Kidney tubule cell (primary cell): ENCODE measurements at regions not wholly inside any gene's neighbourhood (a gene's known extent, or its start where the extent isn't known, plus 50 kb on each side); places are given as distances from the start of the nearest gene placed in this dataset.
A peak's percentile ranks its signal among the peaks of the same experiment; 100 is the strongest.

Source experiments
- DNase-seq: peaks from one replicate; pipeline ENCODE4 v3.0.0-alpha.2; 2018; ENCODE audit warnings: low spot score

DNA sequence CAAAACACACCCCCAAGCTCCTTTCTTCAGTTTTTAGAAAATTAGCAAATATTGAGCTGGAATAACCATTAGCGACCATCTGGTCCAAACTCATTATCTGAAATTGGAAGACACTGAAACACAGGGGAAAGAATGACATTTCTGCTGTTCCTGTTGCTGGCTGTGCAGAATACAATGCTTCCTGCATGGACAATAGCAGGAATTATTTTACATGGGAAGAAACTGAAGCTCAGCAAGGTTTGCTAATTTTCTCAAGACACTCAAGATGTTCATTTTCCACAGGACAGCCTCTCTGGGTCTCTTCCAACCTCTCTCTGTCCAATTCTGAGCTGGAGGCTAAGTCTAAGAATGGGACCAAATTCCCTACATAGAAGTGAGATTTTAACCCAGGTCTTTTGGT is 81.9 kb upstream of the TNS3 start:
- DNase-seq: no peak

DNA sequence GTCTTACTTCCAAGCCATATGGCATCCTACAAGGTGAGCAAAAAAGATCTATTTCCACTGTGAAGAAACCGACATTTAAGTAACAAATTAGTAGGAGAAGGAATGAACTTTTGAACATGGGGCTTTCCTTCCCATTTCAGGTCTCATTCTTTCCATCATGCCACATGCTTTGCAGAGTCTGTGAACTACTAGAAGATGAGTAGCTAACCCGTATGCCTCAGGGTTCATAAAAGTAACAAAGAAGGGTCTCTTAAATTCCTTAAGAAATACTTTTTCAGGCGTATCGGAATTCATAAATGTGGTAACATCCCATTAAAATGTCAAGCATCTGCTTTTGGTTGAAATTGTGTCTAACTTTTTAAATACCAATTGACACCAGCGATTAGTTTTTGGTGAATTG is 81.3 kb upstream of the TNS3 start:
- DNase-seq: no peak

DNA sequence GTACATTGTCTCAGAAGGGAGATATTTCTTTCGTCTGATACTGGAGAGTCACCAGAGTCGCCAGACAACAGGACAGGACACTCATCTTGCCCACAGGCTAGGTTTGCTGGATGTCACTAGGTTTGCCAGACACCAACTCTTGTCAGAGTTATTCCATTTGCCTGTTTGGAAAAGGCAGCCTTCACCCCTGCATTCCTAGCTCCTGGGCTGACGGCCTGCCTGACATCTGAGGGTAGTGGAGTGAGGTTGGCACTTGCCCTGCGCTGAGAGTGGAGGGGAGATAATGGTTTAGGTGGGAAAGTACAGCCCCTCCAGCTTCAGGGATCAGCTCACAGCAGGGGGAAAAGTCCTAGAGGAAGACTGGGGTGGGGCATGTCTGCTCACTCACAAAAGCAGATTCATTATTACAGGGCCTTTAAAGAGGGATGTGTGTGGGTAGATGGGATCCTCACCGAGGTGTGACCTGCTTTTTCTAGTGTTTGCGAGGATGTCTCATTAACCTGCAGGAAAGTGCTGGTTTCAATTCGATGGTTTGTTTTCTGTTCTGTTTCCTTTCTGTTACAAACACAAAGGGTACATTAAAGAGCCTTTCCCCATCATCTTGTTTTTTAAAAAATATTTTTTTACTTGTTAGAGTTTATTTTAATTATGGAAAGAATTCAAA is 79.3 kb upstream of the TNS3 start:
- no peak for DNase-seq

DNA sequence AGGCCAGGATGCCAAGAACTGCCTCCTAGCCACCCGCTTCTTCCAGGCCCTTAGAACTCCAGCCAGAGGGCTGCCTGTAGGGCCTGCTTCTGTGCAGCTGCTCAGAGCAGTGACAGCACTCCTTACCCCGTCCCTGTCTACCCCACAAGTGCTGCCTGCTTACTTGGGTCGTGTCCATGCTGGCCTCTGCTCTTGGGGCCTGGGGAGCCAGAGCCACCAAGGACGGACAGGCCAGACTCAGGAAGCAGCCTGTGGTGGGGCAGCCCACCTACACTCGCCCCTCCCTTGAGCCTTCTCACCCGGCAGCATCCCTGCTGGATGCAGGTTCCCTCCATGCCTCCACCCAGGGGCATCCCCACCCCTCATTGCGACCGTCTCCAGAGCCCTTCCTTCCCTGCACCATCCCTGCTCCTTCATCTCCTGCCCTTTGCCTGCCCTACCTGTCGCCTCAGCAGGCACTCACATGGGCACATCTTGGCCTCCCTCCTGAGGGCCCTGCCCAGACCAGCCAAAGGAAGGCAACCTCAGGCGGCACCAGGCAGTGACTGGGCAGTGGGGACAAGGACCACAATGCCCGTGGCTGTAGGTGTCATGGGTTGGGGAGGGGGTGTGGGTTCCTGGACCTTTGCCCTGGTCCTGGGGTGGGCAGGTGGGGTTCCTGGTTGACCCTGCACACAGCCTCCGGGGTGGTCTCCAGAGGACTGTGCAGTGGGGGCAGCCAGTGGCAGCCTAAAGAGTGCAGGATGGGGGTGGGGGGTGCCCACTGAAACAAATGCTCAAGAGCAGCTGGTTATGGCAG is 78.0 kb upstream of the TNS3 start:
- no peak for DNase-seq

- DNase-seq: no peak
Observed at GRCh38 chr7:47658886-47659635, 77.2 kb upstream of the TNS3 start.

GRCh38 chr7:47657126-47657525 is 75.2 kb upstream of the TNS3 start:
- DNase-seq: no peak

DNA sequence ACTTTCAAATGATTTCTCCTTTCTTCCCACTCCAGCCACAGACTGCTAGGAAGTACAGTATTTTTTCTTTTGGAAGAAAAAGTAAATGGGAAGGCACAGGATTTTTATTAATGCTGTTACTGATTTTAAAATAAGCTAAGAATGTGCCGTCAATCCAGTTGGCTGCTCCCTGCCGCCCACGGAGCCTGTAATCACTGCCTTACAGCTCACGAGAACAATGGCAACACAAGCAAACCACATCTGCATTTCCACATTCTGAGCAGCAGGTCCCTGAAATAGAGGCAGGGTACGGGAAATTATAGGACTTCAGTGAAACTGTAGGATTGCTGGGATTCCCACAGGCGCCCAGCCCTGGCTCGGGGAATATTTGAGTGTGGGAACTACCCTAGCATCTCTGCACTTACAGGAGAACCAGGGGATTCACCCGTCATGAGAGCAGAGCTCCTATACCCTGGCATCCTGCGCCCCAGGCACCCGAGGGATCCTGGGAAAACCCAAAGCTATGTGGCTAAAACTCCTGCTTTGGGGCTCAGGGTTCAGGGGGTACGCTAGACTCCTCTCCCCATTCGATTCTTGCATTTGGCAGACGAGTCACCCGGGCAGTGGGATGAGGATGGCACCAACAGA is 72.9 kb upstream of the TNS3 start:
- DNase-seq: no peak

DNA sequence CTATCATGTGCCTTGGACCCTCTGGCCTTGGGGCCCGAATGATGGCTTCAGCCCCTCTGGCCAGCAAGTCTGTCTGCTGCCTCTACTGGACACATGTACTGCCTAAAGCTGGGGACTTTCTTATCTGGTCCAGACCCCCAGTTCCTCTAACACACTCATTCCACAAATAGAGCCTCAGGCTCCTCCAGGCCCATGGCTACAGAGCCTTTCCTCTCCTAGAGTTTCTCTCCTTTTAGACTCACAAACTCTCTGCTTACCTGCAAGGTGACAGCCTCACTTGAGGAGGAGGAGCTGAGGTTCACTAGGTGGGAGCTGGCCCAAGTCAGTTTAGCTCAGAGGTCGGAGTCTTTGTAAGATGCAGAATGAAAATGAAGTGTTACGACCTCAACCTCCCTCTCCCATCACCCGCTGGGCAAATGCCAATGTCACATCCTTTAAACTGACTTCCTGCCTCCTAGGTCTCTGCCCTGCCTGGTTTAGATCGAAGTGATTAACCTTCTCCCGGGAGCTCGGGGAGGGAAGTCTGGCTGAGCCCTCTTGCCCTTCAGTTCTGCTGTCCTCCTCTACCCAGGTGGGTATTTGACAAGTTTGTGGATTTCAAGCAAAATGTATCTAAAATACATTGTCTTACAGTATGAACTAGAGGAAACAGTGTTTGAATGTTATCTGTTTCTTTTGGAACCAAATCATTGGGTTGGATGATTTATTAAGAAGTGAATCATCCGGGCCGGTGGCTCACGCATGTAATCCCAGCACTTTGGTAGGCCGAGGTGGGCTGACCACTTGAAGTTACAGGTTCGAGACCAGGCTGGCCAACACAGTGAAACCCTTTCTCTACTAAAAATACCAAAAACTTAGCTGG is 71.9 kb upstream of the TNS3 start:
- peak; percentile 78 for DNase-seq

- DNase-seq: no peak
Observed at GRCh38 chr7:47652591-47652990, 70.7 kb upstream of the TNS3 start.

DNA sequence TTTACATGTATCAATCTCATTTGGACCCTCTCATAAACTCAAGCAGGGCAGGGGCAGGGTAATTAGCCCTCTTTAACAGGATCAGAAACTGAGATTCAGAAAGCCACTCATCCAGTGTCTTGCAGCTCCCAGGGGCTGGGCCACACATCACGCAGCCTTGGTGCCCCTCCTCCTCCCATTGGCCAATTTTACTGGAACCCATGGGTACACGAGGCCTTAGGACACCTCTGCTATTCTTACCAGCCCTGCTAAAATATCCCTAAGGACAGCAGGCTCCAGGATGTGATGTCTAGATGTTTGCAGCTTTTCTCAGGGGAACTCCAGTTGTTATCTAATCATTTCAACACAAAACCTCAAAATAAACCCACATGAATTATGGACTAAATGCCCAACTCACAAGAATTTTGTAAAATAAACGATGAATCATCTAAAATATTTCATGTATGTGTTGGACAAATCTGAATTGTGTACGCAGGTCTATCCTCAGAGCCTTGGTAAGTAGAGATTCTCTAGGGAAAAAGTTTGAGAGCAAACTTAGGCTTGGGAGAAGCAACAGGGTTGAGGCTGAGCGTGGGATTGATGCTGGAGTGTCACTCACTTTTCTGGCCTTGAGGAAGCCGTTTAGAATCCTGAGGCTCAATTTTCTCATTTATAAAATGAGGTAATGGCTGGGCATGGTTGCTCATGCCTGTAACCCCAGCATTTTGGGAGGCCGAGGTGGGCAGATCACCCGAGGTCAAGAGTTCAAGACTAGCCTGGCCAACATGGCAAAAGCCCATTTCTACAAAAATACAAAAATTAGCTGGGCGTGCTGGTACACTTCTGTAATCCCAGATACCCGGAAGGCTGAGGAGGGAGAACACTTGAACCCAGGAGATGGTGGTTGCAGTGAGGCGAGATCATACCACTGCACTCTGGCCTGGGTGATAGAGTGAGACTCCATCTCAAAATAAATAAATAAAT is 69.7 kb upstream of the TNS3 start:
- DNase-seq: peak; percentile 83

GRCh38 chr7:47649919-47650318 is 68.0 kb upstream of the TNS3 start:
- DNase-seq: no peak

DNA sequence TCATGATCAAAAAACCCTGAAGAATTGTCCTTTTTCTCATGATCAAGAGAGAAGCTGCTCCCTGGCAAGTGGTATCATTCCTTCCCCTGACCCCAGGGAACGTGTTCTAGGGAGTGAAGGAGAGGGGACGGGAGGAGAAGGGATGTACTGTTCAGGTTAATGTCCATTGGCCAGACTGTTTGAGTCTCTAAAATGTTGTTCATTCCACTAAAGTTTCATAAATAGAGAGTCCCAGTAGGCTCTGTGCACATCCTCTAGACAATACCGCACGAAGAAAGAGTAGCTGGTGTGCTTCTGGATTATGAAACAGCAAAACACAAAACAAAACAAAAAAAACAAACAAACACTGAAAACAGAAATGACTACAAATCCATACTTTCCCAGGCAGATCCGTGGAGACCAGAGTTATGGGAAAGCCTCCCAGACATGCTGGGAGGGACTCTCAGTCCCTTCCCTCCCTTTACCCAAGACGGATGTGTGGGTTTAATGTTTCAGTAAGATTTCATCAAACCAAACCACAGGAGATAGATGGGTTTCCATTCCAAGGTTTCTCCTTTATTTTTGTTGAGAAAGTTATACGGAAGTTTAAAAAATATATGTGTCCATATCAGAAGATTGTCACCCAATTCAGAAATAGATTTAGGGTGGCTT is 66.5 kb upstream of the TNS3 start:
- no peak for DNase-seq

DNA sequence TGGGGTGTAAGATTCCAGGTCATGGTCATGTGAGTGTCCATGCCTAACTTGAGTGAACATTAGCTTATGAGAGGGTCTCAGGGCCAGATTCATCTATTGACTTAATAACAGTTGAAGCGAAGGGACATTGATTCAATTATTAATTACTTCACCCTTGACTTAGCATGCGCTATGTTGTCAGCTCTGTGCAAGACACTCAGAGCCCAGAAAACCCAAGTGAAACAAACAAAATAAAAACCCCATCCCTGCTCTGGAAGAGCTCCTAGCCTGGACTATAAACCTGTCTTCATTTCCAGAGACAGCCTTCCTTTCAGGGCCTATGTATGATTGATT is 66.0 kb upstream of the TNS3 start:
- DNase-seq: no peak

DNA sequence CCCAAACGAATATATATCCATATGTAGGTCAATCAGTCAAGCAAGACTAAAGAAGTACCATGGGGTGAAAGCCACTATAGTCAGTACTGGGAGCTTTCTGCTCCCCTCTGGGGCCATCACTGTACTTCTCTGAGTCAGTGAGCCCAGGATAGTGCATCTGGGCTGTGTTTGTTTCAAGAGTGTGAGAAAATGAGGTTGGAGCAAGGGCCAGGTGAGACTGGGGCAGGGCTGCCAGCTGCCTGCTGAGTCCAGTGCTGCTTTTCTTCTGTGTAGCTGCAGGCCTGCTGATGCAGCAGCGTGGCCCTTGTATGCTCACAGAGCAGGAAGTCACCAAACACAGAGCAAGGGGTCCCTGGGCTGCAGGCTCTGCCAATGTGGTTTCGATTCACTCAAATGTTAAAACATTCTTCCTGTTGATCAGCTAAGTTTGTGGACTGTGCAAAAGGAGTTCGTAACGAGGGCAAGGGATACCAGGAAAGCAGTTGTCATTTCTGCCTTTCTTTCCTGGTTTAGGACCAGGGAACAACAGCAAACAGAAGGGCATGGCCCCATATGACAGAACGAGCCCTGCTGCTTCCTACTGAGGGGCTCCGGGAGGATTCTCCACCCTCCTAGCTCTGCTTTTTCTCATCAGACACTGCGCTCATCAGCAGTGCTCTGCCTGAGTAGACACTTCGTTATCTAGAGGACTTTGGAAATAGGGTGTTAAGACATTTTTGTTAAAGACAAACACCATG is 65.4 kb upstream of the TNS3 start:
- no peak for DNase-seq

DNA sequence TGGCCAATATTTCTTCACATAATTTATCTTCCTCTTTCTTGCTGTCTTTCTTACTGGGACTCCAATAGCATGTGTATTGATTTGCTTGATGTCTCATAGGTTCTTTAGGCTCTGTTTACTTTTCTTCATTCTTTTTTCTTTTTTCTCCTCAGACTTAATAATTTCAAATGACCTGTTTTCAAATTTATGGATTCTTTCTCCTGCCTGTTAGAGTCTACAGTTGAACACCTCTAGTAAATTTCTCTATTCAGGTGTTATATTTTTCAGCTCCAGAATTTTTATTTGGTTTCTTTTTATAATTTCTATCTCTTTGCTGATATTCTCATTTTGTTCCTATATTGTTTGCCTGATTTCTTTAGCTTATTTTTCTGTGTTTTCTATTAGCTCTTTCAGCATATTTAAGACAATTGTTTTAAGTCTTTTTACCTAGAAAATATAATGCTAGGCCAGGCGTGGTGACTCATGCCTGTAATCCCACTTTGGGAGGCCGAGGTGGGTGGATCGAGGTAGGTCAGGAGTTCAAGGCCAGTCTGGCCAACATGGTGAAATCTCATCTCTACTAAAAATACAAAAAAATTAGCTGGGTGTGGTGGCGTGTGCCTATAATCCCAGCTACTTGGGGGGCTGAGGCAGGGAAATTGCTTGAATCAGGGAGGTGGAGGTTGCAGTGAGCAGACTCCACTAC is 61.9 kb upstream of the TNS3 start:
- DNase-seq: no peak

- no peak for DNase-seq
Observed at GRCh38 chr7:47640265-47640664, 58.4 kb upstream of the TNS3 start.

DNA sequence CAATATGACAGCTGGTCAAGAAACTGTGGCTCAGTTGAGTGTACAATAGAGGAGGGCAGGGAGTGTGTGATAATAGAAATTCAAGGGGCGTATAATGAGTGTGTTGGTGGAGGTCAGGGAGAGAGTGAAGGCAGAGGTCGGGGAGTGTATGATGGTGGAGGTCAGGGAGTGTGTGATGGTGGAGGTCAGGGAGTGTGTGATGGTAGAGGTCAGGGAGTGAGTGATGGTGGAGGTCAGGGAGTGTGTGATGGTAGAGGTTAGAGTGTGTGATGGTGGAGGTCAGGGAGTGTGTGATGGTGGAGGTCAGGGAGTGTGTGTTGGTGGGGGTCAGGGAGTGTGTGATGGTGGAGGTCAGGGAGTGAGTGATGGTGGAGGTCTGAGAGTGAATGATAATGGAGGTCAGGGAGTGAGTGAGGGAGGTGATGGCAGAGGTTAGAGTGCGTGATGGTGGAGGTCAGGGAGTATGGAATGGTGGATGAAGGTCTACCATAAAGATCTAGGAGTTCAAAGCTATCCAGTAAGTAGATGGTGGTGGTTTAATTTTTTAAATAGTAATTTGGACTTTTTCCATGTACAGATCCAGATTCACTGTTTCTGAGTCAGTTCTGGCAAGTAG is 57.7 kb upstream of the TNS3 start:
- no peak for DNase-seq

DNA sequence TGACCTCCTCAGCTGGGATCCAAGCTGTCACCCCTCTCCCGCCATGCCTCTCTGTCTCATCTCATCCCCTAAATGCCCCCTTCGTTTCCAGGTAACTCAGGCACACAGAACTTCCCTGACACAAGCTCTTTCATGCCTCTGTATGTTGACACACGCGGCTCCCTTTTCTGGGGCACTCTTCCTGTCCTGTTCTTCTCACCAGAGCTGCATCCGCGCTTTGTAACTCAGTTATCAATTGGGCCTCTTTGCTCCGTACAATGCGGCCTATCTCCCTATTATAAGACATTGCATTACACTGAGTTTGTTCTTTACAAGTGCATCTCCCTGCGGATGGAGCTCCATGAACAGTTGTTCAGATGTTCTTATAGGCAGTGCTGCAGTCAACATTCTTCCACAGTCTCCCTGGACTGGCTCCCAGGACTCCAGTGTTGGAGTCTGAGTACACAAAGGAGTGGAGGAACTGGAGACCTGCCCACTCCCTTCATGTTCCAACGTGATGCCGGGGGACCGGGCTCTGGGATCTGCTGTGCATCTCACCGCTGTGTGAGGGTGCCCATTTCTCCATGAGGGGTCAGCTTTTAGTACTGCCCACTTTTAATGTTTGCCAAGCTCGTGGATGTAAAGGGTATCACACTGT is 56.9 kb upstream of the TNS3 start:
- DNase-seq: no peak
